Mesendoderm (in vitro differentiated cells): ENCODE measurements at regions not wholly inside any gene's neighbourhood (a gene's known extent, or its start where the extent isn't known, plus 50 kb on each side); places are given as distances from the start of the nearest gene placed in this dataset.
A peak's percentile ranks its signal among the peaks of the same experiment; 100 is the strongest.
"Not testable (repeated sequence)": the region's sequence is repeated elsewhere in the genome, so short reads cannot be mapped to it uniquely, and the experiment has no call there.

ENCODE experiments used
- DNase-seq: peaks from one replicate; pipeline ENCODE4 v3.0.0; 2013
- H2AK5ac ChIP-seq: 2 replicates; pipeline ENCODE4 v1.6.1; 2013; ENCODE audit warnings: low read length, inconsistent platforms
- H2BK120ac ChIP-seq: 2 replicates; pipeline ENCODE4 v1.6.1; 2013; ENCODE audit warnings: low read depth, mild to moderate bottlenecking, low read length, moderate library complexity, mixed read lengths
- H2BK15ac ChIP-seq: replicated peaks from 2 replicates; pipeline ENCODE4 v1.6.1; 2013; ENCODE audit warnings: low read depth, mild to moderate bottlenecking, moderate library complexity
- H2BK5ac ChIP-seq: 2 replicates; pipeline ENCODE4 v1.6.1; 2013; ENCODE audit warnings: low read length, inconsistent platforms
- H3K18ac ChIP-seq: 2 replicates; pipeline ENCODE4 v1.6.1; 2013; ENCODE audit warnings: mild to moderate bottlenecking, low read length, mixed read lengths
- H3K23ac ChIP-seq: one replicate; pipeline ENCODE4 v1.6.1; 2013; ENCODE audit warnings: low read length
- H3K27ac ChIP-seq: 2 replicates; pipeline ENCODE4 v1.5.1; 2013; ENCODE audit warnings: low read depth, mild to moderate bottlenecking, inconsistent platforms, low read length, moderate library complexity
- H3K27me3 ChIP-seq: 2 replicates; pipeline ENCODE4 v1.6.1; 2013; ENCODE audit warnings: low read length, control low read depth, mild to moderate bottlenecking, inconsistent platforms; ENCODE audit not compliant: insufficient read depth, poor library complexity
- H3K36me3 ChIP-seq: 2 replicates; pipeline ENCODE4 v1.6.1; 2013; ENCODE audit warnings: low read length, inconsistent platforms; ENCODE audit not compliant: control insufficient read depth, insufficient read depth
- H3K4ac ChIP-seq: one replicate; pipeline ENCODE4 v1.6.1; 2013; ENCODE audit warnings: low read depth, mild to moderate bottlenecking, low read length, moderate library complexity
- H3K4me1 ChIP-seq: 2 replicates; pipeline ENCODE4 v1.6.1; 2013; ENCODE audit warnings: low read depth, low read length, inconsistent platforms; ENCODE audit not compliant: control insufficient read depth
- H3K4me2 ChIP-seq: 2 replicates; pipeline ENCODE4 v1.6.1; 2013; ENCODE audit warnings: low read length
- H3K4me3 ChIP-seq: 2 replicates; pipeline ENCODE4 v1.5.1; 2013; ENCODE audit warnings: mild to moderate bottlenecking, low read length
- H3K56ac ChIP-seq: one replicate; pipeline ENCODE4 v1.6.1; 2013; ENCODE audit warnings: low read length
- H3K79me1 ChIP-seq: 2 replicates; pipeline ENCODE4 v1.6.1; 2013; ENCODE audit warnings: low read length, inconsistent platforms
- H3K79me2 ChIP-seq: 2 replicates; pipeline ENCODE4 v1.6.1; 2013; ENCODE audit warnings: mild to moderate bottlenecking, low read length; ENCODE audit not compliant: control insufficient read depth, insufficient read depth
- H3K9ac ChIP-seq: 2 replicates; pipeline ENCODE4 v1.6.1; 2013; ENCODE audit warnings: low read length, inconsistent platforms
- H4K5ac ChIP-seq: one replicate; pipeline ENCODE4 v1.6.1; 2013; ENCODE audit warnings: low read length
- H4K8ac ChIP-seq: one replicate; pipeline ENCODE4 v1.6.1; 2013; ENCODE audit warnings: low read depth, mild to moderate bottlenecking, control low read depth, low read length, moderate library complexity
- WGBS: extraction: QIAGEN DNeasy Blood & Tissue Kit; methylation state at CpG from one replicate; pipeline ENCODE4 v1.1.7; 2013; ENCODE audit warnings: low lambda C conversion rate, missing lambda C conversion rate; ENCODE audit not compliant: insufficient coverage; ENCODE audit errors: extremely low coverage; 5-methylcytosine and 5-hydroxymethylcytosine counted together

DNA sequence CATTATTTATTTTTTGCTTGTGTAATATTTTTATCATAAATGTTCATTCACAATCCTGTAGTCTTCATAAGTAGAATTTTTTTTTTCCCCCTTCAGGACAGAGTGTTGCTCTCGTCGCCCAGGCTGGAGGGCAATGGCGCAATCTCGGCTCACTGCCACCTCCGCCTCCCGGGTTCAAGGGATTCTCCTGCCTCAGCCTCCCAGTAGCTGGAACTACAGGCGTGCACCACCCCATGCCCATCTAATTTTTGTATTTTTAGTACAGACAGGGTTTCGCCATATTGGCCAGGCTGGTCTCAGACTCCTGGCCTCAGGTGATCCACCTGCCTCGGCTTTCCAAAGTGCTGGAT, 54.7 kb upstream of the TFRC start:
- H3K79me2 ChIP-seq, H3K36me3 ChIP-seq, H3K9ac ChIP-seq, H3K27ac ChIP-seq, H3K27me3 ChIP-seq, H3K4me2 ChIP-seq, H3K4me1 ChIP-seq, H3K79me1 ChIP-seq, H2AK5ac ChIP-seq, H3K56ac ChIP-seq, H2BK5ac ChIP-seq, H3K23ac ChIP-seq, H2BK15ac ChIP-seq, DNase-seq, H4K8ac ChIP-seq, H3K18ac ChIP-seq, H4K5ac ChIP-seq, H2BK120ac ChIP-seq, H3K4ac ChIP-seq, H3K4me3 ChIP-seq: not testable (repeated sequence)
- WGBS, result no CpG with 5 or more reads among the region's 9 CpGs

DNA sequence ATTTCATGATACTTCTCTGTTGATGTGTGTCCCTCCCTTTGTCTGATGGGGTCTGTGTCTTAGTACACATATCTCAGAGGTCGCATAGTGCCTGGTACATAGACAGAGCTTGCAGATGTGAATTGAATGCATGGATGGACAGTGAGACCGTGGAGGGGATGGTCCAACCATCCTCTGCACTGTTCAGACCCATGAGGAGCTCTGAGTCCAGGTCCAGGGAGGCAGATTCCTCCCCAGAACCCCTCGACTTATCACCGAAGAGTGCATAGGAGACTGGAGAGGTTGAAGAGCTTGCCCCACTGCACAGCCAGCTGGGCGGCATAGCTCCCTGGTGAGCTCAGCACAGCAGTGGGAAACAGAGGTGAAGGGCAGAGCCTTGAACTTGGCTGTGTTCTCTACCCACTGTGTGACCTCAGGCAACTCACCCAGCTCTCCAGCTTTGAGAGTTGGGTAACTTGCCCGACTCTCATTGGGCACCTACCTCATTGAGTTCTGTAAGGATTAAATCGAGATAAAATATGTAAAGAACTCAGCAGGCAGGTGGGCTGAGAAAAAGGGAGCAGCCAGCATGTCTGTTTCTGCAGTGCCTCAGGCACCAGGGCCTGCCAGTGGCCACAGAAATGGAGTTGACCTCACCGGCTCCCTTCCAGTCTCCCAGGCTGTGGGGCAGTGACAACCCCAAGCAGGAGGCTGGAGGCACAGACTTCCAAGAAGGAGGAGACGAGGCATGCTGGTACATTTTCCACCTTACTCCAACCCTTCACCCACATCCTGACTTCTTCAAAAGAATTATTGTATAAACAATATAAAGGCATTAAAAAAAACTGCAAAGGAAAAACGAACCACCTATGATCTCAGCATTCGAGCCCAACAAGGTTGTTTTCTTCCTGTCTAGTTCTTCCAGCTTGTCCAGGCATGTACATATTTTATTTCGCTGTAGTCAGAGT, 54.1 kb upstream of the TFRC start:
- H4K8ac ChIP-seq, result no peak overlapping the region
- no peak overlapping the region for H2BK15ac ChIP-seq
- no peak overlapping the region for H3K4me3 ChIP-seq
- no peak overlapping the region for H4K5ac ChIP-seq
- no peaks in the 10 kb centered on the region for H3K79me1 ChIP-seq
- H3K27me3 ChIP-seq, result no peaks in the 10 kb centered on the region
- H2BK5ac ChIP-seq, result no peak overlapping the region
- H3K27ac ChIP-seq, result no peak overlapping the region
- no peaks in the 10 kb centered on the region for H3K36me3 ChIP-seq
- H3K4me2 ChIP-seq, result no peak overlapping the region
- no peak overlapping the region for H3K4ac ChIP-seq
- H3K9ac ChIP-seq, result no peak overlapping the region
- H3K23ac ChIP-seq, result no peak overlapping the region
- no peak overlapping the region for H2BK120ac ChIP-seq
- no peaks in the 10 kb centered on the region for H3K4me1 ChIP-seq
- H3K79me2 ChIP-seq, result no peaks in the 10 kb centered on the region
- peak; percentile 53 for DNase-seq
- no CpG with 5 or more reads among the region's 12 CpGs for WGBS
- H2AK5ac ChIP-seq, result no peak overlapping the region
- peak overlapping the region; percentile 34 for H3K56ac ChIP-seq
- H3K18ac ChIP-seq, result no peak overlapping the region

DNA sequence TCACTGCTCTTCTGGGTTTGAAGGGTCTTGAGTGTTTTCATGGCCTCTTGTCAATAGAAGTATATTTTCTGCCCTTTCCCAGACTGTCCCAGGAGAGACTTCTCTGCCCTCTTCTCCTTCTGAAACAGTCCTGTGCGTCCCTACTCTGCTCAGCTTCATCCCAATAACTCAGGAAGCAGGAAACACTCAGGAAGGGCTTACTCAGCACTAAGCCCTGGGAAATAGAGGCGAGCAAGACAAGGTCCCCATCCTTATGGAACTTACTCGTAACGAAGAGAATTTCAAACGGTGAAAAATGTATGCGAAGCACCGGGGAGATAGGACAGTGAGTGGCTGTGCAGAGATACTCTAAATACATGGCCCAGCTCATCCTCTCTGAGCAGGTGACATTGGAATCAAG, 52.8 kb upstream of the TFRC start:
- no CpG with 5 or more reads among the region's 7 CpGs for WGBS

DNA sequence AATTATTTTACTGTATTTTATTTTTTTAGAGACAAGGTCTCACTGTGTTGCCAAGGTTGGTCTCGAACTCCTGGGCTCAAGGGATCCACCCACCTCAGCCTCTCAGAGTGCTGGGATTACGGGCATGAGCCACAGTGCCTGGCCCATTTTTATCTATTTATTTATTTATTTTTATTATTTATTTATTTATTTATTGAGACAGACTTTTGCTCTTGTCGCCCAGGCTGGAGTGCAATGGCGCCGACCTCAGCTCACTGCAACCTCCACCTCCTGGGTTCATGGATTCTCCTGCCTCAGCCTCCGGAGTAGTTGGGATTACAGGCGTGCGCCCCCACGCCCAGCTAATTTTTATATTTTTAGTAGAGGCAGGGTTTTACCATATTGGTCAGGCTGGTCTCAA, 52.0 kb upstream of the TFRC start:
- H4K8ac ChIP-seq, H3K27me3 ChIP-seq, H3K9ac ChIP-seq, H2BK5ac ChIP-seq, H3K4me3 ChIP-seq, H3K23ac ChIP-seq, H3K27ac ChIP-seq, H3K56ac ChIP-seq, H2AK5ac ChIP-seq, H3K4me1 ChIP-seq, DNase-seq, H3K79me1 ChIP-seq, H3K36me3 ChIP-seq, H3K4me2 ChIP-seq, H2BK15ac ChIP-seq, H3K4ac ChIP-seq, H4K5ac ChIP-seq, H3K18ac ChIP-seq, H2BK120ac ChIP-seq, H3K79me2 ChIP-seq: not testable (repeated sequence)
- no CpG with 5 or more reads among the region's 9 CpGs for WGBS

More for the DNA sequence above, 52.8 kb upstream of the TFRC start:
- Histone ChIP-seq H3K4me1 (no peaks in the 10 kb centered on the region), H3K4me2 (no peak overlapping the region), H4K5ac (no peak overlapping the region), H3K4ac (no peak overlapping the region), H2AK5ac (no peak overlapping the region), H2BK5ac (no peak overlapping the region), H3K18ac (no peak overlapping the region), H3K79me1 (no peaks in the 10 kb centered on the region), H4K8ac (no peak overlapping the region), H3K27ac (no peak overlapping the region), H3K9ac (no peak overlapping the region), H3K23ac (no peak overlapping the region), H3K27me3 (no peaks in the 10 kb centered on the region), H3K56ac (no peak overlapping the region), H3K4me3 (no peak overlapping the region), H3K79me2 (no peaks in the 10 kb centered on the region), H2BK15ac (no peak overlapping the region), H3K36me3 (no peaks in the 10 kb centered on the region), H2BK120ac (no peak overlapping the region)
- DNase-seq, result no peak

DNA sequence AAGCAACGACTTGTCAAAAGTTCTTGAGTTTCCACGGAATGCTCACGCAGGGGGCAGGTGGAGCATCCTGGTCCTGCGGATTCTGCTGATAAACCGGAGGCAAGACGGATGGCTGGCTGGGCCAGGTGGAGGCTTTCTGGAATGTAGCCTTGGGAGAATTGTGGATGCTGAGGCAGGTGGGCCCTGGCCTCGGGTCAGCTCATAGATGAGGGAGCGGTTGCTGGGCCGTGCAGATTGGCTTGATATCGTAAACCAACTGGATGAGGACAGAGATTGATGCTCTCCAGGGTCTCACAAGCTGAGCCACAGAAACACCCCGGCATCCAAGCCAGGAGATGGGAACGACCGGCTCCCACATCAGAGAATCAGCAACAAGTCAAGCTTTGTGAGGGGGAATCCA, 50.0 kb upstream of the TFRC start:
- Histone ChIP-seq H3K27ac (no peak overlapping the region), H2BK15ac (no peak overlapping the region), H3K9ac (no peak overlapping the region), H3K4me3 (no peak overlapping the region), H3K4ac (no peak overlapping the region), H3K79me1 (no peaks in the 10 kb centered on the region), H3K27me3 (no peaks in the 10 kb centered on the region), H3K4me2 (no peak overlapping the region), H3K36me3 (no peaks in the 10 kb centered on the region), H3K56ac (no peak overlapping the region), H3K4me1 (peaks cover 5% of the 10 kb centered on the region), H3K18ac (no peak overlapping the region), H4K8ac (no peak overlapping the region), H3K79me2 (no peaks in the 10 kb centered on the region), H3K23ac (no peak overlapping the region), H2AK5ac (no peak overlapping the region), H2BK120ac (no peak overlapping the region), H2BK5ac (no peak overlapping the region), H4K5ac (no peak overlapping the region)
- WGBS, result no CpG with 5 or more reads among the region's 13 CpGs
- DNase-seq, result no peak
